ENCODE measurements at regions not wholly inside any gene's neighbourhood (a gene's known extent, or its start where the extent isn't known, plus 50 kb on each side); places are given as distances from the start of the nearest gene placed in this dataset.

GRCh38 chr4:180217070-180217469 lies 2026.1 kb upstream of the TENM3 start:
- Histone ChIP-seq H3K36me3 (ENCODE audit: control insufficient read depth, insufficient read depth, low read length) (no peaks in the 10 kb centered on the region), H3K4me1 (no peaks in the 10 kb centered on the region), H3K9me3 (no peaks in the 10 kb centered on the region), H3K4me3 (ENCODE audit: low read depth, low read length) (no peak overlapping the region), H3K27me3 (replicated peaks; ENCODE audit: control insufficient read depth, insufficient read depth, low read length) (no peaks in the 10 kb centered on the region)
- H3K36me3 Mint-ChIP-seq (ENCODE audit: insufficient read depth, unreplicated experiment): no peaks in the 10 kb centered on the region
- no TSS peak for BruUV-seq (replicated peaks)
- H3K27me3 Mint-ChIP-seq (ENCODE audit: insufficient read depth, unreplicated experiment): peaks cover 4% of the 10 kb centered on the region
- no peaks in the 10 kb centered on the region for H3K4me1 Mint-ChIP-seq (ENCODE audit: low read depth, unreplicated experiment)
- no peak overlapping the region for H3K27ac Mint-ChIP-seq (ENCODE audit: unreplicated experiment)
- no peak overlapping the region for H3K4me3 Mint-ChIP-seq (ENCODE audit: unreplicated experiment)
- no peaks in the 10 kb centered on the region for H3K9me3 Mint-ChIP-seq (ENCODE audit: unreplicated experiment)
- intact Hi-C loops (cut with micrococcal nuclease; ENCODE audit: unreplicated experiment): no loop called here
- no peak for TF ChIP-seq CTCF (IDR thresholded peaks at IDR 0.05; ENCODE audit: insufficient read depth in 1 of 2, low read depth in 1 of 2, low read length in 1 of 2, severe bottlenecking in 1 of 2, unreplicated experiment in 1 of 2)
- ChIA-PET POLR2A (no interaction called here), CTCF (no interaction called here)
- no peak for DNase-seq

DNA sequence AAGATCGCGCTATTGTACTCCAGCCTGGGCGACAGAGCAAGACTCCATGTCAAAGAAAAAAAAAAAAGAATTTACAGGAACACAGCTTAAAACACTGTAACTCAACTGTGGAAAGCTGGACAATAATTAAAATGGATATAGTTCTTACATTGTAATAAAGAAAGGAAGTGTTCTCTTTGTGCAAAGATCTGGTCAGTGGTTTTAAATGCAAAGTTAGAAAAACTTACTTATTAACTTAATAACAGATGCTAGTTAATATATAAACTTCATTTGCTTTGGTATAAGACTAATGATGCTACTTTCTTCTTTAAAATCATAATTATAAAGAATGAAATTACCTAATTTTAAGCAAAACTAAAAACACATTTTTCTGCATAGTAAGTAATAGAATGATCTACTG lies 2024.1 kb upstream of the TENM3 start:
- POLR2A ChIA-PET: no interaction called here
- no peaks in the 10 kb centered on the region for H3K27me3 Mint-ChIP-seq (ENCODE audit: insufficient read depth, unreplicated experiment)
- H3K9me3 Mint-ChIP-seq (ENCODE audit: unreplicated experiment): no peaks in the 10 kb centered on the region
- Histone ChIP-seq H3K27me3 (replicated peaks; ENCODE audit: control insufficient read depth, insufficient read depth, low read length) (no peaks in the 10 kb centered on the region), H3K4me3 (ENCODE audit: low read depth, low read length) (no peak overlapping the region), H3K9me3 (no peaks in the 10 kb centered on the region), H3K36me3 (ENCODE audit: control insufficient read depth, insufficient read depth, low read length) (no peaks in the 10 kb centered on the region), H3K4me1 (no peaks in the 10 kb centered on the region)
- DNase-seq: no peak
- H3K36me3 Mint-ChIP-seq (ENCODE audit: insufficient read depth, unreplicated experiment): no peaks in the 10 kb centered on the region
- TF ChIP-seq CTCF (IDR thresholded peaks at IDR 0.05; ENCODE audit: insufficient read depth in 1 of 2, low read depth in 1 of 2, low read length in 1 of 2, severe bottlenecking in 1 of 2, unreplicated experiment in 1 of 2): no peak
- no peak overlapping the region for H3K4me3 Mint-ChIP-seq (ENCODE audit: unreplicated experiment)
- CTCF ChIA-PET: no interaction called here
- no TSS peak for BruUV-seq (replicated peaks)
- no peak overlapping the region for H3K27ac Mint-ChIP-seq (ENCODE audit: unreplicated experiment)
- intact Hi-C loops (cut with micrococcal nuclease; ENCODE audit: unreplicated experiment): no loop called here
- H3K4me1 Mint-ChIP-seq (ENCODE audit: low read depth, unreplicated experiment): no peaks in the 10 kb centered on the region

GRCh38 chr4:180225977-180226376 lies 2017.2 kb upstream of the TENM3 start:
- intact Hi-C loops (cut with micrococcal nuclease; ENCODE audit: unreplicated experiment): no loop called here
- no TSS peak for BruUV-seq (replicated peaks)
- DNase-seq: no peak
- CTCF ChIA-PET: no interaction called here
- Mint-ChIP-seq H3K27me3 (ENCODE audit: insufficient read depth, unreplicated experiment) (no peaks in the 10 kb centered on the region), H3K4me3 (ENCODE audit: unreplicated experiment) (no peak overlapping the region), H3K27ac (ENCODE audit: unreplicated experiment) (no peak overlapping the region), H3K9me3 (ENCODE audit: unreplicated experiment) (no peaks in the 10 kb centered on the region), H3K36me3 (ENCODE audit: insufficient read depth, unreplicated experiment) (no peaks in the 10 kb centered on the region), H3K4me1 (ENCODE audit: low read depth, unreplicated experiment) (no peaks in the 10 kb centered on the region)
- Histone ChIP-seq H3K36me3 (ENCODE audit: control insufficient read depth, insufficient read depth, low read length) (no peaks in the 10 kb centered on the region), H3K4me3 (ENCODE audit: low read depth, low read length) (no peak overlapping the region), H3K4me1 (no peaks in the 10 kb centered on the region), H3K9me3 (no peaks in the 10 kb centered on the region), H3K27me3 (replicated peaks; ENCODE audit: control insufficient read depth, insufficient read depth, low read length) (no peaks in the 10 kb centered on the region)
- POLR2A ChIA-PET: no interaction called here
- no peak for TF ChIP-seq CTCF (IDR thresholded peaks at IDR 0.05; ENCODE audit: insufficient read depth in 1 of 2, low read depth in 1 of 2, low read length in 1 of 2, severe bottlenecking in 1 of 2, unreplicated experiment in 1 of 2)

Data from Caco-2 (cell line).